ENCODE measurements at regions not wholly inside any gene's neighbourhood (a gene's known extent, or its start where the extent isn't known, plus 50 kb on each side); places are given as distances from the start of the nearest gene placed in this dataset.

DNA sequence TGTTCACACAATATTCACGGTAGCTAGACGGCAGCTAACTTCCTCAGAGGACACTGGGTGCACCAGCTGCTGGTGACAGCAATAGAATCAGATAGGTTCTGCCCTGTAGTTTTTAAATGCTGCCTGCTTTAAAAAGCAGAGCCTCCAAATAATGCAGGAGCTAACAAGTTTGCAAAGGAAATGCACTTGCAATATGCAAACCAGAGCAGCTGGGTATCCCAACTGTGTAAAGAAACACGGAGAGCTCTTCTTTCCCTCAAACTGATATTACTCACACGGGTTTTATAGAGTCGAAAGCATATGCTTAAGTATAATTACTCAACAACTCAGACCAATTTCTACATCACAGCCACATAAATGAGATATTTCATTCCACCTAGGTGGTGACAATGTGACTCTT lies 432.7 kb downstream of the TFAP2A start:
- Histone ChIP-seq H3K79me2 (ENCODE audit: insufficient read depth, low read length) (no peaks in the 10 kb centered on the region), H3K27ac (ENCODE audit: extremely low read length, insufficient read depth, low read length) (no peak overlapping the region), H4K20me1 (ENCODE audit: insufficient read depth, low read length) (no peaks in the 10 kb centered on the region), H3K27me3 (ENCODE audit: control insufficient read depth in 1 of 2, insufficient read depth in 2 of 2, low read length in 2 of 2) (no peaks in the 10 kb centered on the region), H2AFZ (ENCODE audit: low read length) (no peak overlapping the region), H3K4me2 (ENCODE audit: low read depth, low read length) (no peak overlapping the region), H3K4me1 (ENCODE audit: insufficient read depth, low read length) (no peaks in the 10 kb centered on the region), H3K9ac (ENCODE audit: insufficient read depth, low read depth, low read length) (no peak overlapping the region), H3K9me3 (ENCODE audit: low read length) (peaks cover 2% of the 10 kb centered on the region; the same call in 1 of the 2 replicates), H3K4me3 (replicated peaks in 1 of 3; ENCODE audit: insufficient read depth in 1 of 3, low read depth in 2 of 3, low read length in 3 of 3) (no peak overlapping the region), H3K36me3 (replicated peaks in 1 of 2; ENCODE audit: control insufficient read depth in 1 of 2, insufficient read depth in 2 of 2, low read length in 2 of 2) (no peaks in the 10 kb centered on the region)
- TF ChIP-seq ZNF572 (CRISPR knock-in tag; IDR thresholded peaks at IDR 0.05) (no peak), PHF8 (CRISPR knock-in tag; IDR thresholded peaks at IDR 0.05) (no peak), ZNF354B (CRISPR knock-in tag; IDR thresholded peaks at IDR 0.05) (no peak), ZNF773 (CRISPR knock-in tag; IDR thresholded peaks at IDR 0.05; ENCODE audit: borderline replicate concordance) (no peak), PHB2 (IDR thresholded peaks at IDR 0.05; ENCODE audit: partially characterized antibody) (no peak)
- TF ChIP-seq, protein P1, sequence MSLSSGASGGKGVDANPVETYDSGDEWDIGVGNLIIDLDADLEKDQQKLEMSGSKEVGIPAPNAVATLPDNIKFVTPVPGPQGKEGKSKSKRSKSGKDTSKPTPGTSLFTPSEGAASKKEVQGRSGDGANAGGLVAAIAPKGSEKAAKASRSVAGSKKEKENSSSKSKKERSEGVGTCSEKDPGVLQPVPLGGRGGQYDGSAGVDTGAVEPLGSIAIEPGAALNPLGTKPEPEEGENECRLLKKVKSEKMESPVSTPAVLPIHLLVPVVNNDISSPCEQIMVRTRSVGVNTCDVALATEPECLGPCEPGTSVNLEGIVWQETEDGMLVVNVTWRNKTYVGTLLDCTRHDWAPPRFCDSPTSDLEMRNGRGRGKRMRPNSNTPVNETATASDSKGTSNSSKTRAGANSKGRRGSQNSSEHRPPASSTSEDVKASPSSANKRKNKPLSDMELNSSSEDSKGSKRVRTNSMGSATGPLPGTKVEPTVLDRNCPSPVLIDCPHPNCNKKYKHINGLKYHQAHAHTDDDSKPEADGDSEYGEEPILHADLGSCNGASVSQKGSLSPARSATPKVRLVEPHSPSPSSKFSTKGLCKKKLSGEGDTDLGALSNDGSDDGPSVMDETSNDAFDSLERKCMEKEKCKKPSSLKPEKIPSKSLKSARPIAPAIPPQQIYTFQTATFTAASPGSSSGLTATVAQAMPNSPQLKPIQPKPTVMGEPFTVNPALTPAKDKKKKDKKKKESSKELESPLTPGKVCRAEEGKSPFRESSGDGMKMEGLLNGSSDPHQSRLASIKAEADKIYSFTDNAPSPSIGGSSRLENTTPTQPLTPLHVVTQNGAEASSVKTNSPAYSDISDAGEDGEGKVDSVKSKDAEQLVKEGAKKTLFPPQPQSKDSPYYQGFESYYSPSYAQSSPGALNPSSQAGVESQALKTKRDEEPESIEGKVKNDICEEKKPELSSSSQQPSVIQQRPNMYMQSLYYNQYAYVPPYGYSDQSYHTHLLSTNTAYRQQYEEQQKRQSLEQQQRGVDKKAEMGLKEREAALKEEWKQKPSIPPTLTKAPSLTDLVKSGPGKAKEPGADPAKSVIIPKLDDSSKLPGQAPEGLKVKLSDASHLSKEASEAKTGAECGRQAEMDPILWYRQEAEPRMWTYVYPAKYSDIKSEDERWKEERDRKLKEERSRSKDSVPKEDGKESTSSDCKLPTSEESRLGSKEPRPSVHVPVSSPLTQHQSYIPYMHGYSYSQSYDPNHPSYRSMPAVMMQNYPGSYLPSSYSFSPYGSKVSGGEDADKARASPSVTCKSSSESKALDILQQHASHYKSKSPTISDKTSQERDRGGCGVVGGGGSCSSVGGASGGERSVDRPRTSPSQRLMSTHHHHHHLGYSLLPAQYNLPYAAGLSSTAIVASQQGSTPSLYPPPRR (CRISPR knock-in tag; IDR thresholded peaks at IDR 0.05; ENCODE audit: borderline replicate concordance) = no peak
- TF ChIP-seq, protein P2, sequence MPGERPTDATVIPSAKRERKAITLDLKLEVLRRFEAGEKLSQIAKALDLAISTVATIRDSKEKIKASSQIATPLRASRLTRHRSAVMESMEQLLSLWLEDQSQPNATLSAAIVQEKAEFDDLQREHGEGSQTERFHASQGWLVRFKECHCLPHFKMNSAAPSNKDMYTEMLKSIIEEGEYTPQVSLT (CRISPR knock-in tag; IDR thresholded peaks at IDR 0.05; ENCODE audit: borderline replicate concordance, low read depth) = no peak
- TF ChIP-seq, protein P3, sequence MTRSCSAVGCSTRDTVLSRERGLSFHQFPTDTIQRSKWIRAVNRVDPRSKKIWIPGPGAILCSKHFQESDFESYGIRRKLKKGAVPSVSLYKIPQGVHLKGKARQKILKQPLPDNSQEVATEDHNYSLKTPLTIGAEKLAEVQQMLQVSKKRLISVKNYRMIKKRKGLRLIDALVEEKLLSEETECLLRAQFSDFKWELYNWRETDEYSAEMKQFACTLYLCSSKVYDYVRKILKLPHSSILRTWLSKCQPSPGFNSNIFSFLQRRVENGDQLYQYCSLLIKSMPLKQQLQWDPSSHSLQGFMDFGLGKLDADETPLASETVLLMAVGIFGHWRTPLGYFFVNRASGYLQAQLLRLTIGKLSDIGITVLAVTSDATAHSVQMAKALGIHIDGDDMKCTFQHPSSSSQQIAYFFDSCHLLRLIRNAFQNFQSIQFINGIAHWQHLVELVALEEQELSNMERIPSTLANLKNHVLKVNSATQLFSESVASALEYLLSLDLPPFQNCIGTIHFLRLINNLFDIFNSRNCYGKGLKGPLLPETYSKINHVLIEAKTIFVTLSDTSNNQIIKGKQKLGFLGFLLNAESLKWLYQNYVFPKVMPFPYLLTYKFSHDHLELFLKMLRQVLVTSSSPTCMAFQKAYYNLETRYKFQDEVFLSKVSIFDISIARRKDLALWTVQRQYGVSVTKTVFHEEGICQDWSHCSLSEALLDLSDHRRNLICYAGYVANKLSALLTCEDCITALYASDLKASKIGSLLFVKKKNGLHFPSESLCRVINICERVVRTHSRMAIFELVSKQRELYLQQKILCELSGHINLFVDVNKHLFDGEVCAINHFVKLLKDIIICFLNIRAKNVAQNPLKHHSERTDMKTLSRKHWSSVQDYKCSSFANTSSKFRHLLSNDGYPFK (CRISPR knock-in tag; IDR thresholded peaks at IDR 0.05; ENCODE audit: borderline replicate concordance) = no peak
- intact Hi-C loops (cut with micrococcal nuclease; ENCODE audit: unreplicated experiment) (no loop called here), in situ Hi-C loops (cut with HindIII; ENCODE audit: extremely low pct_ligation_motif_present, low pct_unique_long_range_greater_than_20kb) (no loop called here)
- FAIRE-seq (no peak), DNase-seq (ENCODE audit: low spot score) (no peak), ATAC-seq (no peak)
- POLR2A ChIA-PET = no interaction called here
- BruUV-seq (replicated peaks) = no TSS peak
- 10% methylated on average over 5 of the region's 5 CpGs for WGBS (ENCODE audit: low lambda C conversion rate)
- CTCF ChIA-PET (ENCODE audit: low intra/inter-chr PET ratio, low total read pairs) = no interaction called here

Data from HepG2 (cell line).